ENCODE measurements at regions not wholly inside any gene's neighbourhood (a gene's known extent, or its start where the extent isn't known, plus 50 kb on each side); places are given as distances from the start of the nearest gene placed in this dataset.
"Not testable (repeated sequence)": the region's sequence is repeated elsewhere in the genome, so short reads cannot be mapped to it uniquely, and the experiment has no call there.

GRCh38 chr2:18266699-18267098 is 293.8 kb downstream of the RDH14 start:
- H3K27me3 ChIP-seq (ENCODE audit: control insufficient read depth, insufficient read depth, low read length); H2AK5ac ChIP-seq (ENCODE audit: low read depth, low read length); H3K56ac ChIP-seq (ENCODE audit: extremely low read depth, insufficient read depth, low read length); H4K8ac ChIP-seq (ENCODE audit: low read depth in 2 of 2, low read length in 2 of 2); ATAC-seq (ENCODE audit: low read depth); H3K79me1 ChIP-seq (ENCODE audit: low read depth in 1 of 2, low read length in 2 of 2); in situ Hi-C loops (cut with MboI; ENCODE audit: low sequenced_read_pairs); H3K18ac ChIP-seq (ENCODE audit: low read depth, low read length); H4K20me1 ChIP-seq (ENCODE audit: insufficient read depth, low read length); H3K4me3 ChIP-seq (ENCODE audit: insufficient read depth, low read depth, low read length); H2BK20ac ChIP-seq (ENCODE audit: low read depth, low read length); H3K4ac ChIP-seq (ENCODE audit: low read depth, low read length); H3K27ac ChIP-seq (ENCODE audit: insufficient read depth, low read length); H3K23ac ChIP-seq (ENCODE audit: low read depth, low read length); H3K9me3 ChIP-seq (ENCODE audit: control insufficient read depth, insufficient read depth, low read length); H3K14ac ChIP-seq (replicated peaks; ENCODE audit: low read depth, low read length); DNase-seq; H3K4me2 ChIP-seq (ENCODE audit: low read depth, low read length); H2AFZ ChIP-seq (replicated peaks; ENCODE audit: low read length, poor library complexity); H3K36me3 ChIP-seq (ENCODE audit: control insufficient read depth, insufficient read depth, low read length); POLR2A ChIA-PET (ENCODE audit: unreplicated experiment); intact Hi-C loops (cut with micrococcal nuclease); BruUV-seq (replicated peaks); H2BK15ac ChIP-seq (ENCODE audit: low read depth, low read length); H4K91ac ChIP-seq (ENCODE audit: insufficient read depth, low read depth, low read length); H2BK120ac ChIP-seq (ENCODE audit: low read depth, low read length); H3K9me1 ChIP-seq (ENCODE audit: insufficient read depth, low read length); H3K4me1 ChIP-seq (ENCODE audit: control insufficient read depth, insufficient read depth, low read length); H2BK5ac ChIP-seq (ENCODE audit: low read depth, low read length, poor library complexity, severe bottlenecking); H4K5ac ChIP-seq (ENCODE audit: low read depth, low read length); dilution Hi-C loops (cut with HindIII; ENCODE audit: low sequenced_read_pairs, unreplicated experiment); H2AK9ac ChIP-seq (replicated peaks; ENCODE audit: low read depth, low read length, poor library complexity); H3K9ac ChIP-seq (ENCODE audit: low read depth, low read length): not testable (repeated sequence)
- WGBS, 2 experiments (ENCODE audit: extremely low coverage in 2 of 2, insufficient read length in 1 of 2), result 18% methylated on average over 4 of the region's 8 CpGs; no CpG with 5 or more reads in 1 of the 2 experiments
- CTCF ChIA-PET, result interaction anchor here (1.4 kb wide), 1 partner anchor 16 kb away, joined by 3 read pairs; no protein-coding TSS in a partner anchor

Data from IMR-90 (cell line).